C4-2B (cell line): ENCODE measurements at regions not wholly inside any gene's neighbourhood (a gene's known extent, or its start where the extent isn't known, plus 50 kb on each side); places are given as distances from the start of the nearest gene placed in this dataset.

Experiments
- CTCF ChIP-seq: fragments of 450-650 bp; conservative IDR thresholded peaks from 2 replicates; pipeline ENCODE4 v1.5.1; 2017; ENCODE audit warnings: mild to moderate bottlenecking
- ZFX ChIP-seq: fragments of 450-650 bp; IDR thresholded peaks from 2 replicates; pipeline ENCODE4 v1.6.1; 2017

- TF ChIP-seq CTCF (no peak), ZFX (no peak)
Observed at GRCh38 chr9:12069366-12069765, 623.8 kb upstream of the TYRP1 start.
